RWPE1 (cell line): ENCODE measurements at regions not wholly inside any gene's neighbourhood (a gene's known extent, or its start where the extent isn't known, plus 50 kb on each side); places are given as distances from the start of the nearest gene placed in this dataset.
"Not testable (repeated sequence)": the region's sequence is repeated elsewhere in the genome, so short reads cannot be mapped to it uniquely, and the experiment has no call there.

Experiments used
- CTCF ChIA-PET: fragments of 350-600 bp; sonication (Branson Sonifier 250); formaldehyde crosslinking; extraction: SDS; loops from one replicate; lab custom pipeline; 2021; lab: Yijun Ruan, JAX
- POLR2A ChIA-PET: fragments of 400-600 bp; formaldehyde crosslinking; extraction: SDS; loops from one replicate; lab custom pipeline; 2020; ENCODE audit warnings: antibody characterized with exemption; ENCODE audit not compliant: low non-redundant PET; lab: Yijun Ruan, JAX
- DNase-seq: peaks from one replicate; pipeline ENCODE4 v3.0.0; 2012; ENCODE audit warnings: low spot score
- H3K27ac ChIP-seq: fragments of 450-650 bp; 2 replicates; pipeline ENCODE4 v1.5.1; 2017
- CTCF ChIP-seq: fragments of 450-650 bp; conservative IDR thresholded peaks from 2 replicates; pipeline ENCODE4 v1.5.1; 2017; ENCODE audit warnings: low read depth, mild to moderate bottlenecking

- ChIA-PET CTCF (no interaction called here), POLR2A (no interaction called here)
- no peak for DNase-seq
- no peak for TF ChIP-seq CTCF
- no peak overlapping the region for H3K27ac ChIP-seq
Observed at GRCh38 chr11:81819462-81819861, 914.2 kb downstream of the FAM181B start.

- no peak for DNase-seq
- ChIA-PET POLR2A (no interaction called here), CTCF (no interaction called here)
- H3K27ac ChIP-seq = no peak overlapping the region
- TF ChIP-seq CTCF = no peak
Observed at GRCh38 chr11:81804858-81805257, 928.8 kb downstream of the FAM181B start.

GRCh38 chr11:81802591-81802990 is 931.1 kb downstream of the FAM181B start:
- DNase-seq = no peak
- POLR2A ChIA-PET = no interaction called here
- no peak for TF ChIP-seq CTCF
- CTCF ChIA-PET = interaction anchor here (0.6 kb wide), 1 partner anchor 31 kb away, joined by 5 read pairs; no protein-coding TSS in a partner anchor
- H3K27ac ChIP-seq = no peak overlapping the region

GRCh38 chr11:81792416-81792815 is 941.2 kb downstream of the FAM181B start:
- no peak for DNase-seq
- no peak overlapping the region for H3K27ac ChIP-seq
- POLR2A ChIA-PET = no interaction called here
- no peak for TF ChIP-seq CTCF
- CTCF ChIA-PET = no interaction called here

GRCh38 chr11:81787584-81788049 is 946.0 kb downstream of the FAM181B start:
- TF ChIP-seq CTCF = no peak
- ChIA-PET POLR2A (no interaction called here), CTCF (interaction anchor here (0.5 to 1.4 kb wide), 3 partner anchors 44 to 221 kb away, joined by 3 read pairs; no protein-coding TSS in a partner anchor)
- H3K27ac ChIP-seq = no peak overlapping the region
- DNase-seq = no peak

GRCh38 chr11:81772166-81772565 is 961.5 kb downstream of the FAM181B start:
- ChIA-PET POLR2A (no interaction called here), CTCF (no interaction called here)
- no peak for DNase-seq
- TF ChIP-seq CTCF = no peak
- no peak overlapping the region for H3K27ac ChIP-seq

- DNase-seq, CTCF ChIA-PET, H3K27ac ChIP-seq, POLR2A ChIA-PET: not testable (repeated sequence)
Observed at GRCh38 chr11:81769906-81770305, 963.8 kb downstream of the FAM181B start.
